A549 (cell line): ENCODE measurements at regions not wholly inside any gene's neighbourhood (a gene's known extent, or its start where the extent isn't known, plus 50 kb on each side); places are given as distances from the start of the nearest gene placed in this dataset.

Source experiments
- CBX8 ChIP-seq: fragments of 200-600 bp; sonication (generic); IDR thresholded peaks from 2 replicates; pipeline ENCODE4 v1.6.1; 2016
- CEBPB ChIP-seq, 2 experiments: fragments of >200 bp in 1 of 2; sonication (Bioruptor Twin) in 1 of 2; formaldehyde crosslinking in 1 of 2; IDR thresholded peaks; 2 replicates each; pipeline ENCODE4 v1.6.1; 2012 to 2016
- JUNB ChIP-seq: fragments of >200 bp; sonication (Bioruptor Twin); formaldehyde crosslinking; IDR thresholded peaks from 2 replicates; pipeline ENCODE4 v1.6.1; 2016
- KDM1A ChIP-seq: fragments of 200-600 bp; sonication (generic); IDR thresholded peaks from 2 replicates; pipeline ENCODE4 v1.6.1; 2016; ENCODE audit warnings: low read depth, mild to moderate bottlenecking
- MYC ChIP-seq: IDR thresholded peaks from 2 replicates; pipeline ENCODE4 v1.6.1; 2012; ENCODE audit warnings: mild to moderate bottlenecking, inconsistent platforms, low read length, improper control_type of control experiment, borderline replicate concordance
- RAD21 ChIP-seq, 2 experiments: fragments of >200 bp in 1 of 2; sonication (Bioruptor Twin) in 1 of 2; formaldehyde crosslinking in 1 of 2; IDR thresholded peaks in 1 of 2; conservative IDR thresholded peaks in 1 of 2; 2 replicates in 1 of 2; 3 replicates in 1 of 2; pipeline ENCODE4 v1.6.1; 2012 to 2018; ENCODE audit warnings: inconsistent platforms in 1 of 2
- RCOR1 ChIP-seq: fragments of 150-350 bp; IDR thresholded peaks from 2 replicates; pipeline ENCODE4 v1.6.1; 2014; ENCODE audit warnings: antibody characterized with exemption, low read length, low read depth
- SMC3 ChIP-seq: fragments of >200 bp; sonication (Bioruptor Twin); formaldehyde crosslinking; IDR thresholded peaks from 3 replicates; pipeline ENCODE4 v1.6.1; 2018; ENCODE audit warnings: inconsistent platforms
- ZC3H11A ChIP-seq: fragments of 450-650 bp; IDR thresholded peaks from 2 replicates; pipeline ENCODE4 v1.6.1; 2014; ENCODE audit warnings: antibody characterized with exemption, mild to moderate bottlenecking
- TF ChIP-seq, protein P1 (sequence below): fragments of >200 bp; sonication (Bioruptor Twin); formaldehyde crosslinking; IDR thresholded peaks from 3 replicates; pipeline ENCODE4 v1.5.1; 2016
- TF ChIP-seq, protein P2 (sequence below): IDR thresholded peaks from 2 replicates; pipeline ENCODE4 v1.6.1; 2012; ENCODE audit warnings: low read depth, borderline replicate concordance
- TF ChIP-seq, protein P3 (sequence below): fragments of 150-350 bp; IDR thresholded peaks from 2 replicates; pipeline ENCODE4 v1.6.1; 2014; ENCODE audit warnings: low read depth, mild to moderate bottlenecking, low read length
- TF ChIP-seq, protein P4 (sequence below): fragments of 200-600 bp; sonication (generic); IDR thresholded peaks from 2 replicates; pipeline ENCODE4 v1.6.1; 2016; ENCODE audit warnings: antibody characterized with exemption, mild to moderate bottlenecking, moderate library complexity

DNA sequence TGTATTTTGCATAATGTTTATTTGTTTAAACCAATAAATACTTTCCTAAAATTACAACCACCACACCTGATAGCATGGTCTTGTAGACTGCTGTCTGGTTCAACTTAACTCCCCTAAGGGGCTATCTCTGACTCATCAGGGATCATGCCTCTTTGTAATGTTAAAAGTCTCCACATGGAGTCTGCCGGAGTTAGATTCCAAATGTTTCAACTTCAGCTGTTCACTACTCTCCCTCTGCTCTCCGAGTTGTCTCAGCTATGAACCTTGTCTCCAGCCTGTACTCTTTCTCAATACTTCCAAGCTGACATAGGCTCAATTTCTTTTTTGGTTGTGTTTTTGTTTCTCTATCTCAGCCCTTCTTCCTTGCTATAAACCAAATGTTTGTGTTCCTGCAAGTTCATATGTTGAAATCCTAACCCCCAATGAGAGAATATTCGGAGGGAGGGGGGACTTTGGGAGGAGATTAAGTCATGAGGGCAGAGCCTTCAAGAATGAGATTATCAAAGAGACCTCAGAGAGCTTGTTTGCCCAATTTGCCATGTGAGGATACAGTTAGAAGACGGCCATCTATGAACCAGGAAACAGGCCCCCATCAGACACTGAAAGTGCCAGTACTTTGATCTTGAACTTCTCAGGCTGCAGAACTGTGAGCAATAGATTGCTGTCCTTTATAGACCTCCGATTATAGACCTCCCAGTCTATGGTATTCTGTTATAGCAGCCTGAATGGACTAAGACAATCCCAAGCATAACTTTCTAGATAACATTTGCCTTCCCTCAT is 858.2 kb downstream of the VRK1 start:
- TF ChIP-seq, protein P1, sequence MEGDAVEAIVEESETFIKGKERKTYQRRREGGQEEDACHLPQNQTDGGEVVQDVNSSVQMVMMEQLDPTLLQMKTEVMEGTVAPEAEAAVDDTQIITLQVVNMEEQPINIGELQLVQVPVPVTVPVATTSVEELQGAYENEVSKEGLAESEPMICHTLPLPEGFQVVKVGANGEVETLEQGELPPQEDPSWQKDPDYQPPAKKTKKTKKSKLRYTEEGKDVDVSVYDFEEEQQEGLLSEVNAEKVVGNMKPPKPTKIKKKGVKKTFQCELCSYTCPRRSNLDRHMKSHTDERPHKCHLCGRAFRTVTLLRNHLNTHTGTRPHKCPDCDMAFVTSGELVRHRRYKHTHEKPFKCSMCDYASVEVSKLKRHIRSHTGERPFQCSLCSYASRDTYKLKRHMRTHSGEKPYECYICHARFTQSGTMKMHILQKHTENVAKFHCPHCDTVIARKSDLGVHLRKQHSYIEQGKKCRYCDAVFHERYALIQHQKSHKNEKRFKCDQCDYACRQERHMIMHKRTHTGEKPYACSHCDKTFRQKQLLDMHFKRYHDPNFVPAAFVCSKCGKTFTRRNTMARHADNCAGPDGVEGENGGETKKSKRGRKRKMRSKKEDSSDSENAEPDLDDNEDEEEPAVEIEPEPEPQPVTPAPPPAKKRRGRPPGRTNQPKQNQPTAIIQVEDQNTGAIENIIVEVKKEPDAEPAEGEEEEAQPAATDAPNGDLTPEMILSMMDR, result no peak
- TF ChIP-seq RAD21 (conservative IDR thresholded peaks at IDR 0.05 in 1 of 2, IDR thresholded peaks at IDR 0.05 in 1 of 2) (no peak), MYC (no peak), CEBPB (IDR thresholded peaks at IDR 0.05) (no peak), ZC3H11A (no peak), KDM1A (no peak), JUNB (no peak), SMC3 (no peak), RCOR1 (no peak), CBX8 (no peak)
- TF ChIP-seq, protein P2, sequence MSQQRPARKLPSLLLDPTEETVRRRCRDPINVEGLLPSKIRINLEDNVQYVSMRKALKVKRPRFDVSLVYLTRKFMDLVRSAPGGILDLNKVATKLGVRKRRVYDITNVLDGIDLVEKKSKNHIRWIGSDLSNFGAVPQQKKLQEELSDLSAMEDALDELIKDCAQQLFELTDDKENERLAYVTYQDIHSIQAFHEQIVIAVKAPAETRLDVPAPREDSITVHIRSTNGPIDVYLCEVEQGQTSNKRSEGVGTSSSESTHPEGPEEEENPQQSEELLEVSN, result no peak
- TF ChIP-seq, protein P3, sequence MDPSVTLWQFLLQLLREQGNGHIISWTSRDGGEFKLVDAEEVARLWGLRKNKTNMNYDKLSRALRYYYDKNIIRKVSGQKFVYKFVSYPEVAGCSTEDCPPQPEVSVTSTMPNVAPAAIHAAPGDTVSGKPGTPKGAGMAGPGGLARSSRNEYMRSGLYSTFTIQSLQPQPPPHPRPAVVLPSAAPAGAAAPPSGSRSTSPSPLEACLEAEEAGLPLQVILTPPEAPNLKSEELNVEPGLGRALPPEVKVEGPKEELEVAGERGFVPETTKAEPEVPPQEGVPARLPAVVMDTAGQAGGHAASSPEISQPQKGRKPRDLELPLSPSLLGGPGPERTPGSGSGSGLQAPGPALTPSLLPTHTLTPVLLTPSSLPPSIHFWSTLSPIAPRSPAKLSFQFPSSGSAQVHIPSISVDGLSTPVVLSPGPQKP, result no peak
- TF ChIP-seq, protein P4, sequence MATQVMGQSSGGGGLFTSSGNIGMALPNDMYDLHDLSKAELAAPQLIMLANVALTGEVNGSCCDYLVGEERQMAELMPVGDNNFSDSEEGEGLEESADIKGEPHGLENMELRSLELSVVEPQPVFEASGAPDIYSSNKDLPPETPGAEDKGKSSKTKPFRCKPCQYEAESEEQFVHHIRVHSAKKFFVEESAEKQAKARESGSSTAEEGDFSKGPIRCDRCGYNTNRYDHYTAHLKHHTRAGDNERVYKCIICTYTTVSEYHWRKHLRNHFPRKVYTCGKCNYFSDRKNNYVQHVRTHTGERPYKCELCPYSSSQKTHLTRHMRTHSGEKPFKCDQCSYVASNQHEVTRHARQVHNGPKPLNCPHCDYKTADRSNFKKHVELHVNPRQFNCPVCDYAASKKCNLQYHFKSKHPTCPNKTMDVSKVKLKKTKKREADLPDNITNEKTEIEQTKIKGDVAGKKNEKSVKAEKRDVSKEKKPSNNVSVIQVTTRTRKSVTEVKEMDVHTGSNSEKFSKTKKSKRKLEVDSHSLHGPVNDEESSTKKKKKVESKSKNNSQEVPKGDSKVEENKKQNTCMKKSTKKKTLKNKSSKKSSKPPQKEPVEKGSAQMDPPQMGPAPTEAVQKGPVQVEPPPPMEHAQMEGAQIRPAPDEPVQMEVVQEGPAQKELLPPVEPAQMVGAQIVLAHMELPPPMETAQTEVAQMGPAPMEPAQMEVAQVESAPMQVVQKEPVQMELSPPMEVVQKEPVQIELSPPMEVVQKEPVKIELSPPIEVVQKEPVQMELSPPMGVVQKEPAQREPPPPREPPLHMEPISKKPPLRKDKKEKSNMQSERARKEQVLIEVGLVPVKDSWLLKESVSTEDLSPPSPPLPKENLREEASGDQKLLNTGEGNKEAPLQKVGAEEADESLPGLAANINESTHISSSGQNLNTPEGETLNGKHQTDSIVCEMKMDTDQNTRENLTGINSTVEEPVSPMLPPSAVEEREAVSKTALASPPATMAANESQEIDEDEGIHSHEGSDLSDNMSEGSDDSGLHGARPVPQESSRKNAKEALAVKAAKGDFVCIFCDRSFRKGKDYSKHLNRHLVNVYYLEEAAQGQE, result no peak
